Lower lobe of right lung (tissue), 2 donors: ENCODE measurements at regions not wholly inside any gene's neighbourhood (a gene's known extent, or its start where the extent isn't known, plus 50 kb on each side); places are given as distances from the start of the nearest gene placed in this dataset.

Experiments
- ATAC-seq, 2 donors: fragments of 200-7000 bp; cut with Tn5 transposase; one replicate each; pipeline ENCODE4 v1.9.1; 2020 to 2022; ENCODE audit warnings: mild to moderate bottlenecking in 2 of 2, moderate library complexity in 2 of 2
- DNase-seq: peaks from one replicate; pipeline ENCODE4 v3.0.0-alpha.2; 2020
- H3K27ac ChIP-seq: fragments of 200-600 bp; one replicate; pipeline ENCODE4 v1.8.0; 2022
- H3K27me3 ChIP-seq: fragments of 200-600 bp; one replicate; pipeline ENCODE4 v1.8.0; 2022; ENCODE audit warnings: low read depth
- H3K36me3 ChIP-seq: fragments of 200-600 bp; one replicate; pipeline ENCODE4 v1.8.0; 2022; ENCODE audit warnings: mild to moderate bottlenecking
- H3K4me1 ChIP-seq: fragments of 200-600 bp; one replicate; pipeline ENCODE4 v1.8.0; 2022
- H3K4me3 ChIP-seq: fragments of 200-600 bp; one replicate; pipeline ENCODE4 v1.8.0; 2022; ENCODE audit warnings: mild to moderate bottlenecking
- H3K9me3 ChIP-seq: fragments of 200-600 bp; one replicate; pipeline ENCODE4 v1.8.0; 2022
- CTCF ChIP-seq: fragments of 200-600 bp; IDR thresholded peaks from one replicate; pipeline ENCODE4 v1.8.0; 2022; ENCODE audit warnings: antibody characterized with exemption, mild to moderate bottlenecking
- intact Hi-C: fragments of 100-400 bp; cut with DNase I; formaldehyde crosslinking; loops from one replicate; pipeline ENCODE4 v1.11.0; 2022
- donor health status: DM: no; HTN: yes; CAD: no; lungs with severe emphysema.

DNA sequence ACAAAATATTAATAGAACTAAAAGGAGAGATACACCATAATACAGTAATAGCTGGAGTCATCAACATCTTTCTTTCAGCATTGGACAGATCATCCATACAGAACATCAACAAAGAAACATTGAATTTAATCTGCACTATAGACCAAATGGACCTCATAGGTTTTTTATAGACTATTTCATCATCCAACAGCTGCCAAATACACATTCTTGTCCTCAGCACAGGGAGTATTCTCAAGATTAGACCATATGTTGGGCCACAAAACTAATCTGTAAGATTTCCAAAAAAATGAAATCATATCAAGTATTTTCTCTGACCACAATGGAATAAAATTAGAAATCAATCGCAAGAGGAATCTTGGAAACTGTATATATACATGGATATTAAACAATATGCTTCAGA, 86.9 kb downstream of the FSCB start:
- no peak overlapping the region for H3K4me3 ChIP-seq
- H3K4me1 ChIP-seq, result no peaks in the 10 kb centered on the region
- ATAC-seq (no peak), DNase-seq (no peak)
- H3K27ac ChIP-seq, result no peak overlapping the region
- H3K9me3 ChIP-seq, result no peaks in the 10 kb centered on the region
- intact Hi-C loops, result no loop called here
- no peaks in the 10 kb centered on the region for H3K36me3 ChIP-seq
- H3K27me3 ChIP-seq, result no peaks in the 10 kb centered on the region
- no peak for TF ChIP-seq CTCF

DNA sequence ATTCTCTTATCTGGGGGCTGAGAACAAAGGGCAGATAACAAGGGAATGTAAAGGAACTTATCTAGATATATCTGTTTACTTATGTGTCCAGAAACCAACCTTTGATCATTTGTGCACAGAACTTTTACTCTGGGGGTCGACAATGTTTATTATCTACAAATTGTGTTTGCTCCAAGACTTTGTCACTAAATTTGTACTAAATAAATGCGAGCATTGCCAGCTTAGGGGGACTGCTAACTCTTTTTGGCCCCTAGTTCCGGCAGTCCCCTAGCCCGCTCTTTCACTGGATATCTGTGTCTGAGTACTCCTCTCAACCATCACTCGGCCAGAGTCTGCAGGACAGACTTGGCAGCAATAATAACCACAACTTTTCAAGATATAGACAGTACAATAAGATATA, 88.2 kb downstream of the FSCB start:
- no peaks in the 10 kb centered on the region for H3K4me1 ChIP-seq
- intact Hi-C loops, result no loop called here
- no peak for TF ChIP-seq CTCF
- H3K4me3 ChIP-seq, result no peak overlapping the region
- no peaks in the 10 kb centered on the region for H3K27me3 ChIP-seq
- no peak for DNase-seq
- no peaks in the 10 kb centered on the region for H3K36me3 ChIP-seq
- ATAC-seq, result no peak
- H3K9me3 ChIP-seq, result no peaks in the 10 kb centered on the region
- no peak overlapping the region for H3K27ac ChIP-seq

GRCh38 chr14:44417809-44418208, 89.3 kb downstream of the FSCB start:
- H3K27me3 ChIP-seq, result no peaks in the 10 kb centered on the region
- no peaks in the 10 kb centered on the region for H3K9me3 ChIP-seq
- H3K4me1 ChIP-seq, result no peaks in the 10 kb centered on the region
- DNase-seq, result no peak
- H3K4me3 ChIP-seq, result no peak overlapping the region
- intact Hi-C loops, result no loop called here
- no peak overlapping the region for H3K27ac ChIP-seq
- no peak for TF ChIP-seq CTCF
- H3K36me3 ChIP-seq, result no peaks in the 10 kb centered on the region
- ATAC-seq, result no peak

GRCh38 chr14:44414646-44415045, 92.4 kb downstream of the FSCB start:
- Histone ChIP-seq H3K4me1 (no peaks in the 10 kb centered on the region), H3K9me3 (no peaks in the 10 kb centered on the region), H3K27ac (no peak overlapping the region), H3K4me3 (no peak overlapping the region), H3K27me3 (no peaks in the 10 kb centered on the region), H3K36me3 (no peaks in the 10 kb centered on the region)
- no peak for ATAC-seq
- intact Hi-C loops, result no loop called here
- DNase-seq, result no peak
- no peak for TF ChIP-seq CTCF

DNA sequence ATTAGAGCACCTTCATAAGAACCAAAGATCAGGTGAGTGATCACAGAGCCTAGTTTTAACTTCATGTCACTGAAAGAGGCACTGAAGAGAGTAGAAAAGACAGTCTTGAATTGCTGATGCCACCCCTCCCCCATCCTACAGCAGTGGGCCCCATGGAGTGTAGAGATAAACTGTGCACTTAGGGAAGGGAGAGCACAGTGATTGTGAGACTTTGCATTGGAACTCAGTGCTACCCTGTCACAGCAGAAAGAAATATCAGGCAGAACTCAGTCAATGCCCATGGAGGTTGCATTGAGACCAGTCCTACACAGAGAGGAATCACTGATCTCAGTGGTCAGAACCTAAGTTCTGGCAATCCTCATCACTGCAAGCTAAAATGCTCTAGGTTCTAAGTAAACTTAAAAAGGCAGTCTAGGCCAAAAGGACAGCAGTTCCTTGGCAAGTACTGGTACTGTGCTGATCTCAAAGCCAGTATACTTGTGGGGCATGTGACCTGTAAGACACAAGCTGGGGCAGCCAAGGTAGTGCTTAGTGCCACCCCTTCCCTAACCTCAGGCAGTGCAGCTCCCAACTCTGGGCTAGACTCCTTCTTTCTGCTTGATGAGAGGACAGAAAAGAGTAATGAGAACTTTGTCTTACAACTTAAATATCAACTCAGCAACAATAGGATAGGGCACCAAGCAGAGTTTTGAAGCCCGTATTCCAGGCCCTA, 94.1 kb downstream of the FSCB start:
- ATAC-seq, result no peak
- intact Hi-C loops, result no loop called here
- no peak overlapping the region for H3K27ac ChIP-seq
- H3K36me3 ChIP-seq, result no peaks in the 10 kb centered on the region
- H3K4me3 ChIP-seq, result no peak overlapping the region
- H3K4me1 ChIP-seq, result no peaks in the 10 kb centered on the region
- no peaks in the 10 kb centered on the region for H3K9me3 ChIP-seq
- TF ChIP-seq CTCF, result no peak
- no peak for DNase-seq
- no peaks in the 10 kb centered on the region for H3K27me3 ChIP-seq
